NCI-H128 (cell line): ENCODE measurements at regions not wholly inside any gene's neighbourhood (a gene's known extent, or its start where the extent isn't known, plus 50 kb on each side); places are given as distances from the start of the nearest gene placed in this dataset.
"Not testable (repeated sequence)": the region's sequence is repeated elsewhere in the genome, so short reads cannot be mapped to it uniquely, and the experiment has no call there.

Source experiments
- DNase-seq: peaks from one replicate; lab custom pipeline; 2025; ENCODE audit not compliant: unreplicated experiment; lab: John Stamatoyannopoulos, UW

GRCh38 chr2:228956701-228957474 lies 314.2 kb downstream of the PID1 start:
- no peak for DNase-seq

- DNase-seq: no peak
These were observed 321.3 kb downstream of the PID1 start for GRCh38 chr2:228949831-228950230.

- DNase-seq: no peak
These were observed 325.4 kb downstream of the PID1 start for GRCh38 chr2:228945710-228946109.

GRCh38 chr2:228942856-228943255 lies 328.2 kb downstream of the PID1 start:
- DNase-seq: no peak

- DNase-seq: no peak
These were observed 332.5 kb downstream of the PID1 start for GRCh38 chr2:228938629-228939028.

- no peak for DNase-seq
These were observed 343.8 kb downstream of the PID1 start for GRCh38 chr2:228927028-228928010.

- DNase-seq: no peak
These were observed 351.3 kb downstream of the PID1 start for GRCh38 chr2:228919808-228920207.

GRCh38 chr2:228917220-228917619 lies 353.9 kb downstream of the PID1 start:
- no peak for DNase-seq

- DNase-seq: no peak
These were observed 354.5 kb downstream of the PID1 start for GRCh38 chr2:228916416-228917090.

GRCh38 chr2:228913176-228913575 lies 357.9 kb downstream of the PID1 start:
- DNase-seq: no peak

GRCh38 chr2:228910872-228911271 lies 360.2 kb downstream of the PID1 start:
- not testable (repeated sequence) for DNase-seq

- no peak for DNase-seq
These were observed 368.9 kb downstream of the PID1 start for GRCh38 chr2:228902176-228902575.

GRCh38 chr2:228901531-228901930 lies 369.6 kb downstream of the PID1 start:
- no peak for DNase-seq

- DNase-seq: no peak
These were observed 392.9 kb downstream of the PID1 start for GRCh38 chr2:228878138-228878537.

- no peak for DNase-seq
These were observed 394.8 kb downstream of the PID1 start for GRCh38 chr2:228876276-228876675.

GRCh38 chr2:228875152-228875900 lies 395.8 kb downstream of the PID1 start:
- DNase-seq: no peak

GRCh38 chr2:228871012-228871411 lies 400.1 kb downstream of the PID1 start:
- no peak for DNase-seq

- DNase-seq: no peak
These were observed 401.3 kb downstream of the PID1 start for GRCh38 chr2:228869636-228870264.

GRCh38 chr2:228867406-228867805 lies 403.7 kb downstream of the PID1 start:
- DNase-seq: no peak

- no peak for DNase-seq
These were observed 404.3 kb downstream of the PID1 start for GRCh38 chr2:228866781-228867180.
